Right ventricle myocardium superior (tissue), 1 donor: ENCODE measurements at regions not wholly inside any gene's neighbourhood (a gene's known extent, or its start where the extent isn't known, plus 50 kb on each side); places are given as distances from the start of the nearest gene placed in this dataset.
"Not testable (repeated sequence)": the region's sequence is repeated elsewhere in the genome, so short reads cannot be mapped to it uniquely, and the experiment has no call there.

Experiments used
- ATAC-seq: fragments of 200-7000 bp; cut with Tn5 transposase; one replicate; pipeline ENCODE4 v1.9.1; 2020; ENCODE audit warnings: mild to moderate bottlenecking; ENCODE audit not compliant: poor library complexity
- DNase-seq: peaks from one replicate; pipeline ENCODE4 v3.0.0-alpha.2; 2020
- intact Hi-C: fragments of 100-400 bp; cut with DNase I; formaldehyde crosslinking; loops from one replicate; pipeline ENCODE4 v1.11.2; 2022
- donor health status: DM: no; HTN: yes; CAD: no; lungs with severe emphysema.

DNA sequence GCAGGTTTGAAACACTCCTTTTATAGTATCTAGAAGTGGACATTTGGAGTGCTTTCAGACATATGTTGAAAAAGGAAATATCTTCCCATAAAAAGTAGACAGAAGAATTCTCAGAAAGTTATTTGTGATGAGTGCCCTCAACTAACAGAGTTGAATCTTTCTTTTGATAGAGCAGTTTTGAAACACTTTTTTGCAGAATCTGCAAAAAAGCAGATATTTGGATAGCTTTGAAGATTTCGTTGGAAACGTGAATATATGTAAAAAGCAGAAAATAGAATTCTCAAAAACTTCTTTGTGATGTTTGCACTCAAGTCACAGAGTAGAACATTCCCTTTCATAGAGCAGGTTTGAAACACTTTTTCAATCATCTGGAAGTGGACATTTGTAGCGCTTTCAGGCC, 676.4 kb upstream of the ZNF337 start:
- ATAC-seq, intact Hi-C loops, DNase-seq: not testable (repeated sequence)

DNA sequence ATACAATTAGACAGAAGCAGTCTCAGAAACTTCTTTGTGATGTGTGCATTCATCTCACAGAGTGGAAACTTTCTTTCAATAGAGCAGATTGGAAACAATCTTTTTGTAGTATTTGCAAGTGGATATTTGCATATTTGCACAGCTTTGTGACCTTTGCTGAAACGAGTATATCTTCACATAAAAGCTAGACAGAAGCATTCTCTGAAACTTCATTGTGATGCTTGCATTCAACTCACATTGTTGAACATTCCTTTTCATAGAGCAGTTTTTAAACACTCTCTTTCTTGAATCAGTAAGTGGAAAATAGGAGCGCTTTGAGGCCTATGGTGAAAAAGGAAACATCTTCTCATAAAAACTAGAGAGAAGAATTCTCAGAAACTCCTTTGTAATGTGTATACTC, 657.9 kb upstream of the ZNF337 start:
- intact Hi-C loops, result no loop called here
- DNase-seq (no peak), ATAC-seq (no peak)

DNA sequence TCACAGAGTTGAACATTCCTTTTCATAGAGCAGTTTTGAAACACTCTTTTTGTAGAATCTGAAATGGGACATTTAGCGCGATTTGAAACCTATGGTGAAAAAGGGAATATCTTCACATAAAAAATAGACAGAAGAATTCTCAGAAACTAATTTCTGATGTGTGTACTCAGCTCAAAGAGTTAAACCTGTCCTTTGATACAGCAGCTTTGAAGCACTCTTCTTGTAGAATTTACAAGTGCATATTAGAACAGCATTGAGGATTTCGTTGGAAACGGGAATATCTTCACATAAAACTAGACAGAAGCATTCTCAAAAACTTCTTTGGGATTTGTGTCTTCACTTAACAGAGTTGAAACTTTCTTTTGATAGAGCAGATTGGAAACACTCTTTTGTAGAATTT, 650.7 kb upstream of the ZNF337 start:
- intact Hi-C loops, result no loop called here
- DNase-seq (no peak), ATAC-seq (no peak)

DNA sequence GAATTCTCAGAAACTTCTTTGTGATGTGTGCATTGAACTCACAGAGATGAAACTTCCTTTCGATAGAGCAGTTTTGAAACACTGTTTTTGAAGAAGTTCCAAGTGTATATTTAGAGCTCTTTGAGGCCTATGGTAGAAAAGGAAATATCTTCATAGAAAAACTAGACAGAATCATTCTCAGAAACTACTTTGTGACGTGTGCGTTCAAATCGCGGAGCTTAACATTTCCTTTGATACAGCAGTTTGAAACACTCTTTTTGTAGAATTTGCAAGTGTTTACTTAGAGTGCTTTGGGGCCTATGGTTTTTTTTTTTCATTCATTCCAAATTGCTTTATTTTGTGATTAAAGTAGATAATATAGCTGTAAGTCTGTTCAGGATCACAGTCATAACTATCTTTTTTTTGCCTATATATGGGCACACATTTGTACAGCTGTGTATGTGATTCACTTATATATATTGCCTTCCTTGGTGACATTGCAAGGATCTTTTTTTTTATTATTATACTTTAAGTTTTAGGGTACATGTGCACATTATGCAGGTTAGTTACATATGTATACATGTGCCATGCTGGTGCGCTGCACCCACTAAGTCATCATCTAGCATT, 643.9 kb upstream of the ZNF337 start:
- ATAC-seq, intact Hi-C loops, DNase-seq: not testable (repeated sequence)

DNA sequence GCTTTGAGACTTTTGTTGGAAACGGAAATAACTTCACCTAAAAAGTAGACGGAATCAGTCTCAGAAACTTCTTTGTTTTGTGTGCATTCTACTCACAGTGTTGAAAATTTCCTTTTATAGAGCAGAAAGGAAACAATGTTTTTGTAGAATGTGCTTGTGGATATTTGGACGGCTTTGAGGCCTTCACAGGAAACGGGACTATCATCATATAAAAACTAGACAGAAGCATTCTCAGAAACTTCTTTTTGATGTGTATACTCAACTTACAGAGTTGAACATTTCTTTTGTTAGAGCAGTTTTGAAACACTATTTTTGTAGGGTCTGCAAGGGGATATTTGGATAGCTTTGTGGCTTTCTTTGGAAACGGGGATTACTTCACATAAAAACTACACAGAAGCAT, 627.5 kb upstream of the ZNF337 start:
- intact Hi-C loops, result no loop called here

DNA sequence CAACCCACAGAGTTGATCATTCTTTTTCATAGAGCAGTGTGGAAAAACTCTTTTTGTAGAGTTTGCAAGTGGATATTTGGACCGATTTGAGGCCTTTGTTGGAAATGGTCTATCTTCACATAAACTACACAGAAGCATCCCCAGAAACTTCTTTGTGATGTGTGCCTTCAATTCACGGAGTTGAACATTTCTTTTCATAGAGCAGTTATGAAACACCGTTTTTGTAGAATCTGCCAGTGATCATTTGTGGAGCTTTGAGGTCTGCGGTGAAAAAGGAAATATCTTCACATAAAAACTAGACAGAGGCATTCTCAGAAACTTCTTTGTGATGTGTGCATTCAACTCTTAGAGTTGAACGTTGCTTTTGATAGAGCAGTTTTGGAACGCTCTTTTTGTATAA, 618.4 kb upstream of the ZNF337 start:
- intact Hi-C loops, result no loop called here
- ATAC-seq, result no peak
- no peak for DNase-seq

More for the DNA sequence above, 627.5 kb upstream of the ZNF337 start:
- ATAC-seq, result no peak
- DNase-seq, result no peak

DNA sequence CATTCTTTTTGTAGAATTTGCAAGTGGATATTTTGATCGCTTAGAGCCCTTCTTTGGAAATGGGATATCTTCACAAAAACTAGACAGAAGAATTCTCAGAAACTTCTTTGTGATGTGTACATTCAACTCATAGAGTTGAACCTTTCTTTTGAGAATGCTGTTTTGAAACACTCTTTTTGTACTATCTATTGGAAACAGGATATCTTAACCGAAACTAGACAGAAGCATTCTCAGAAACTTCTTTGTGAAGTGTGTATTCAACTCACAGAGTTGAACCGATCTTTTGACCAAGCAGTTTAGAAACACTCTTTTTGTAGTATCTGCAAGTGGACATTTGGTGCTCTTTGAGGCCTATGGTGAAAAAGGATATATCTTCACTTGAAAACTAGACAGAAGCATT, 613.1 kb upstream of the ZNF337 start:
- intact Hi-C loops, DNase-seq, ATAC-seq: not testable (repeated sequence)

DNA sequence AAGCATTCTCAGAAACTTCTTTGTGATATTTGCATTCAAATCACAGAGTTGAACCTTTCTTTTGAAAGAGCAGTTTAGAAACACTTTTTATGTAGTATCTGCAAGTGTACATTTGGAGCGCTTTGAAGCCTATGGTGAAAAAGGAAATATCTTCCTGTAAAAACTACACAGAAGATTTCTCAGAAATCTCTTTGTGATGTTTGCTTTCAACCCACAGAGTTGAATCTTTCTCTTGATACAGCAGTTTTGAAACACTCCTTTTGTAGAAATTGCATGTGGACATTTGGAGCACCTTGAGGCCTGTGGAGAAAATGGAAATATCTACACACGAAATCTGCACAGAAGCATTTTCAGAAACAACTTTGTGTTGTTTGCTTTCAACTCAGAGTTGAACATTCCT, 612.3 kb upstream of the ZNF337 start:
- DNase-seq (no peak), ATAC-seq (no peak)
- intact Hi-C loops, result no loop called here

DNA sequence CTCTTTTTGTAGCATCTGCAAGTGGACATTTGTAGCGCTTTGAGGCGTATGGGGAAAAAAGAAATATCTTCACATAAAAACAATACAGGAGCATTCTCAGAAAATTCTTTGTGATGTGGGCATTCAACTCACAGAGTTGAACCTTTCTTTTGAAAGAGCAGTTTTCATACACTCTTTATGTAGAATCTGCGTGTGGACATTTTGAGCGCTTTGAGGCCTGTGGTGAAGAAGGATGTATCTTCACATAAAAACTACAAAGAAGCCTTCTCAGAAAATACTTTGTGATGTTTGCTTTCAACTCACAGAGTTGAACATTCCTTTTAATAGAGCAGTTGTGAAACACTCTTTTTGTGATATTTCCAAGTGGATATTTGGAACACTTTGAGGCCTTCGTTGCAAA, 598.4 kb upstream of the ZNF337 start:
- intact Hi-C loops, result no loop called here
- ATAC-seq, result no peak
- DNase-seq, result no peak

DNA sequence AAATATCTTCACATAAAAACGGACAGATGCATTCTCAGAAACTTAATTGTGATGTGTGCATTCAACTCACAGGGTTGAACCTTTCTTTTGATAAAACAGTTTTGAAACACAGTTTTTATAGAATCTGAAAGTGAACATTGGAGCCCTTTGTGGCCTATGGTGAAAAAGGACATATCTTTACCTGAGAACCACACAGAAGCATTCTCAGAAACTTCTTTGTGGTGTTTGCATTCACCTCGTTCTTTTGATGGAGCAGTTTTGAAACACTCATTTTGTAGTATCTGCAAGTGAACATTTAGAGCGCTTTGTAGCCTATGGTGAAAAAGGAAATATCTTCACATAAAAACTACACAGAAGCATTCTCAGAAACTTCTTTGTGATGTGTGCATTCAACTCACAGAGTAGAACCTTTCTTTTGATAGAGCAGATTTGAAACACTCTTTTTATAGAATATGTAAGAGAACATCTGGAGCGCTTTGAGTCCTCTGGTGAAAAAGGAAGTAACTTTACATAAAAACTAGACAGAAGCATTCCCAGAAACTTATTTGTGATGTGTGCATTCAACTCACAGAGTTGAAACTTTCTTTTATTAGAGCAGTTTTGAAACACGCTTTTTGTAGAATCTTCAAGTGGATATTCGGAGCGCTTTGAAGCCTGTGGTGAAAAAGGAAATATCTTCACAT, 591.9 kb upstream of the ZNF337 start:
- ATAC-seq, intact Hi-C loops, DNase-seq: not testable (repeated sequence)

DNA sequence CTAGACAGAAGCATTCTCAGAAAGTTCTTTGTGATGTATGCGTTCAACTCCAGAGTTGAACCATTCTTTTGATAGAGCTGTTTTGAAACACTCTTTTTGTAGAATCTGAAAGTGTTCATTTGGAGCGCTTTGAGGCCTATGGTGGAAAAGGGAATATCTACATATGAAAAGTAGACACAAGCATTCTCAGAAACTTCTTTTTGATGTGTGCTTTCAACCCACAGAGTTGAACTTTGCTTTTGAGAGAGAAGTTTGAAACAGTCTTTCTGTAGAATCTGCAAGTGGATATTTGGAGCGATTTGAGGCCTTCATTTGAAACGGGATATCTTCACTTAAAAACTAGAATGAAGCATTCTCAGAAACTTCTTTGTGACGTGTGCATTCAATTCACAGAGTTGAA, 582.6 kb upstream of the ZNF337 start:
- ATAC-seq (no peak), DNase-seq (no peak)
- intact Hi-C loops, result no loop called here

DNA sequence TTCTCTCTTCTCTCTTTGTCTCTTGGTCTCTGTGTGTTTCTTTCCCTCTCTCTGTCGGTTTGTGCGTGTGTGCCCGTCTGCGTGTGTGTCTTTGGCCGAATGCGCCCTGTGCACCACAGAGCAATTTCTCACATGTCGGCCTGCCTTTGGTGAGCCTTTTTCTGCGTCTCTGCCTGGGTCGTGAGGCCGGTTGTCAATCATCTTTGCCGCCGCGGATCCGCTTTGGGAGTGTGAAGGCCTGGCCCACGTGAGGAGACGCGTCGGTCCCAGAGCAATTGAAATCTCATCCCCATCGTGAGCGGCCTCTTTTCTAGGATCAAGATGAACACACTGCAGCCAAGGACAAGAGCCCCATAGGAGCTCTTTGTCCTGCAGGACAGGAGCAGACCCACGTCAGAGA, 580.7 kb upstream of the ZNF337 start:
- intact Hi-C loops, result no loop called here
- DNase-seq (no peak), ATAC-seq (no peak)

DNA sequence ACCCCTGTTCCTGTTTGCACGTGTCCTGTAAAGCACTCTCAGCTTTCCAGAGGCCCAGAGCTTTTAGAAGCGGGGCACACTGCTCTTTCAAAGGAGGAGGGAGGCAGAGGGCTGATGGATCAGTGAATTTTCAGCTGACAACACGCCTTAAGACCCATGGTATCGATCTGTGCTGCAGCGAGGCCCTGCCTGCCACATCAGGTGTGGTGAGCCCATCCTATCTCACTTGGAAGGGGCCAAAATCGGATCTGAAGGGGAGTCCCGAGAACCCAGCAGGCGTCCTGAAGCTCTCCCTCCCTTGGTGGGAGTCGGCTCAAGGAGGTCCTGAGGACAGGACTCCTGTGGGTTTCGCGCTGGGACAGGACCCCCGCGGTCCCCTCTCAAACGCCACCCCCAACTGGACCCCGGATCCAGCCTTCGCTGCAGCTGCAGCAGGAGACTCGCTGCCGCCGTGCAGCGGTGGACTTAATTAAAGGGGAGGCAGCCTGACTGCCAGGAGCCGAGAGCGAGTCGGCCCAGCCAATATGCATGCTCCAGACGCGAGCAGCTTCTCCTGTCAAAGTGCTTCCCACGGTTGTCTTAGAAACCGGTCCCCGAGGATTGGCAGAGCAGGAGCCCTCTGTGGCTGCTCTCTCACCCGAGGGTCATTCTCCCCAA, 580.0 kb upstream of the ZNF337 start:
- intact Hi-C loops, result no loop called here
- ATAC-seq, result no peak
- DNase-seq, result no peak

DNA sequence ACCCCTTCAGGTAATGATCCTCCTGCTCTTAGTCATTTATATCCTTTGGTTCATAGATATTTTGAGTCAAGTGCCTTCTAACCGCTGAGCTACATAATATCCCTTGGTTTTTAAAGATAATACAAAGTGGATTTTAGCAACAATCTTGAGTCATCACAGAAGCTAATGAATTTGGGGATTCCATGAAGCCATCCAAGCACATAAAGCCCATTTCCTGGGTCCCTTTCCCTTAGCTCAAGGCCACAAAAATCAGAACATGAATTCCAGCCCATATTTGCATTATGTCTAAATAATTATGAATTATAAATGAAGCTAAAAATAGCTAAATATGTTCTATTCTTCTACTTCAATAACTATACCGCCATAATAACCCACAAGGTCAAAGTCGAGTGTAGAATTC, 572.1 kb upstream of the ZNF337 start:
- DNase-seq, intact Hi-C loops, ATAC-seq: not testable (repeated sequence)

DNA sequence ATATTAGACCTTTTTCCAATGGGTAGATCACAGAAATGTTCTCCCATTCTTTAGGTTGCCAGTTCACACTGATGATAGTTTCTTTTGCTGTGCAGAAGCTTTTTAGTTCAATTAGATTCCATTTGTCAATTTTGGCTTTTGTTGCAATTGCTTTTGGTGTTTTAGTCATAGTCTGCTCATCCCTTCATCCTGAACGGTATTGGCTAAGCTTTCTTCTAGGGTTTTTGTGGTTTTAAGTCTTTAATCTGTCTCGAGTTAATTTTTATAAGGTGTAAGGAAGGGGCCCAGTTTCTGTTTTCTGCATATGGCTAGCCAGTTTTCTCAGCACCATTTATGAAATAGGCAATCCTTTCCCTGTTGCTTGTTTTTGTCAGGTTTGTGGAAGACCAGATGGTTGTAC, 564.3 kb upstream of the ZNF337 start:
- intact Hi-C loops, result not testable (repeated sequence)

DNA sequence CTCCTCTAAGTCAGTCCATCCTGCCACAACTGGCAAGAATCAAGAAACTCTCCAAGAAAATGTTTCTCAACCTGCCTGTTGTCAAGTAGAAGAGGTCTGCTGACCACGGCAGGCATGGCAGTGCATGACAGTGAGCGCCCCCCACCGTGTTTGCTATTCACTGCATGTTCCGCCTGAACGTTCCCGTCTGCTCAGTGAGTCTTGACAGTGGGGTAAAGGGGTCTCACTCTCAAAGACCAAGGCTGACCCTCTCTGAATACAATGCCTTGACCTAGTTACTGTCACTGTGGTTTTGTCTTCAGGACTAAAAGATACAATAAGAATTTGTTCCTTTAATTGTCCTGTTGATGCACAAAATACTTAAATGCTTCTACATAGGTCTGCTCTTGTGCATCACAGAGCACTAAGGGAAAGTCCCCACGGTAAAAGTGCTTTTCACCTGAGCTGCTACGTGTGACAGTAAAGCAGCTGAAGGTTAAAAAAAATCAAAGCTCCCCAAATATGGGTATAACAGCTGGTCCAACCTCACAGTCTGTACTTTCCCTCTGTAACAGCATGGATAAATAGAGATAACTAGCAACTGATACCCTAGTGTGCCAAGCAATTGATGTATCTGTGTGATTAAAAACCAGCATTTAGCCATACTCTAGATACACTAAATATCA, 555.8 kb upstream of the ZNF337 start:
- DNase-seq, intact Hi-C loops, ATAC-seq: not testable (repeated sequence)

More for the DNA sequence above, 564.3 kb upstream of the ZNF337 start:
- ATAC-seq, DNase-seq: not testable (repeated sequence)

DNA sequence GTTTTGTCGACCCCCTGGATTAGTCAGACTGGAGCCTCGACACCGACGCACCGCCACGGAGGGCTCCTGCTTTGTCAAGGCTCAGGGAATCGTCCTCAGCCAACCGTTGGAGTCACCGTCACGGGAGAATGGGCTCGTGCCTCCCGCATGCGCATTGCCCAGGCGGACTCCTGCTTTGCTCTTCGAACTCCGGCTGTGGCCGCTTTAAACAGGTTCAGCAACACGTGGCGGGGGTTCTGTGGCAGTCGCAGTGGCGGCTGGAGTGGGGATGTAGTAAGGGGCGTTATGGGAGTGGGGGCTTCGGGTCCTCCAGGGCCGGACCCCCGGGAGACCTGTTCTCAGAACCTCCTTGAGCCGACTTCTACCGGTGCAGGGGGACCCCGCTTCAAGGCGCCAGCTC, 554.7 kb upstream of the ZNF337 start:
- intact Hi-C loops, DNase-seq, ATAC-seq: not testable (repeated sequence)

DNA sequence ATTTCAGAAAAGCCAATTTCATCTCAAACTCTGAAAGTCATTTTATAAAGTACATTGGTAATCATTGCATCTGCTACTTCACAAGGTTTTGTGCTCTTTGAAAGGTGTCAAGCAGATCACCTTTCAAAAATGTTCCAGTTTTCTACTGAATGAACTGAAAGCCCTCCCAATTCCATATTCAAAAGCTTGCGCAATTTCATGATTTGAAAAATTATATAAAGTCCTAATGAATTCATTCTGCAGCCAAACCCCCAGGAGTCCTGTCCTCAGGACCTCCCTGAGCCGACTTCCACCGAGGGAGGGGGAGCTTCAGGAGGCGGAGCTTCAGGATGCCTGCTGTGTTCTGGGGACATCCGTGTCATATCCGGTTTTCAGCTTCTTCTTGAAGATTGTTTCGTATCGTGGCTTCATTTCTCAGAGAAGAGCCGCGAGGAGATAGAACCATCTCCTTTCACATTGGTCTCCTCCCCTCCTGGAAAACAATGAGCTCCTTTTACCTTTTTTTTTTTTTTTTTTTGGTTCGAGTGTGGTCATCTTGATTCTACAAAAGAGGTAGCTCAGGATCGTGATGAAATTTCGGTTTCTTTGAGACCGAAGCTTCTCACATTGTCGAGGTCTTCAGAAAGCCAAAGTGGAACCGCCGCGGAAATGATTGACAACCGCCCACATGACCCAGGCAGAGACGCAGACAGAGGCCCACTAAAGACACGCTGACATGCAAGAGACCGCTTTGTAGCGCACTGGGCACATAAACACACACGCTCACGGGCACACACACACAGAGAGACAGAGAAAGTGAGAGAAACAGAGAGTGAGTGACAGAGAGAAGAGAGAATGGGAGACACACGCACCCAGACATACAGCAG, 553.8 kb upstream of the ZNF337 start:
- ATAC-seq, intact Hi-C loops, DNase-seq: not testable (repeated sequence)

DNA sequence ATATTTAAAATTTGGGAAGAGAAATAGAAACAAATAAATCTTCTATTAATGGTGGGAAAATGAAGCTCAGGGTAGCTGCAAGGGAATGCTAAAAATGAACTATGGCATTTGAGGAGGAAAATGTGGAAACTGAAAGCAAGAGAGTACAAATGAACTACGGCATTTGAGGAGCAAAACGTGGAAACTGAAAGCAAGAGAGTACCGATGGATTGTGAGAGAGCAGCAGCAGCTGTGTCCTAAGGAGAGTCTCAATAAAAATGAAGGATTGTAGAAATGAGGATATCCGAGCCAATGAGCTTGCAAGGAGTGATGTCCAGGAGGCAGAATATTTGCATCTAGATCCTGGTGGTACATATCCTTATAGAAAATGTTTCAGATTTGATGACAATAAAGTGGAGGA, 547.1 kb upstream of the ZNF337 start:
- ATAC-seq, result no peak
- intact Hi-C loops, result no loop called here
- no peak for DNase-seq
